ENCODE measurements at regions not wholly inside any gene's neighbourhood (a gene's known extent, or its start where the extent isn't known, plus 50 kb on each side); places are given as distances from the start of the nearest gene placed in this dataset.

- Histone ChIP-seq H3K27me3 (replicated peaks; ENCODE audit: insufficient read depth, low read length) (no peaks in the 10 kb centered on the region), H3K9me2 (replicated peaks; ENCODE audit: insufficient read depth, low read length) (no peaks in the 10 kb centered on the region), H3K4me1 (ENCODE audit: low read length) (no peaks in the 10 kb centered on the region), H3K79me2 (ENCODE audit: low read length) (no peaks in the 10 kb centered on the region), H3K4me2 (ENCODE audit: low read depth, low read length) (no peak overlapping the region), H4K20me1 (ENCODE audit: insufficient read depth, low read length) (no peaks in the 10 kb centered on the region), H2AFZ (ENCODE audit: low read length) (no peak overlapping the region), H3K4me3 (ENCODE audit: low read length) (no peak overlapping the region), H3F3A (ENCODE audit: insufficient read depth, low read length) (no peaks in the 10 kb centered on the region), H3K9ac (ENCODE audit: low read length) (no peak overlapping the region), H3K36me3 (replicated peaks; ENCODE audit: insufficient read depth, low read length) (no peaks in the 10 kb centered on the region), H3K27ac (ENCODE audit: low read length) (no peak overlapping the region), H3K9me3 (replicated peaks; ENCODE audit: insufficient read depth, low read length) (no peaks in the 10 kb centered on the region)
- DNase-seq = no peak
- TF ChIP-seq EZH2phosphoT487 (IDR thresholded peaks at IDR 0.05; ENCODE audit: low read length) (no peak), EZH2 (optimal IDR thresholded peaks at IDR 0.05; ENCODE audit: low read depth, low read length) (no peak), CTCF (IDR thresholded peaks at IDR 0.05; ENCODE audit: low read length) (no peak)
Measured at GRCh38 chr7:54343511-54343910, 198.7 kb upstream of the VSTM2A start.

- Histone ChIP-seq H3K36me3 (replicated peaks; ENCODE audit: insufficient read depth, low read length) (no peaks in the 10 kb centered on the region), H3K27ac (ENCODE audit: low read length) (no peak overlapping the region), H3K27me3 (replicated peaks; ENCODE audit: insufficient read depth, low read length) (no peaks in the 10 kb centered on the region), H3K4me3 (ENCODE audit: low read length) (no peak overlapping the region), H3K4me2 (ENCODE audit: low read depth, low read length) (no peak overlapping the region), H3K79me2 (ENCODE audit: low read length) (no peaks in the 10 kb centered on the region), H3K9ac (ENCODE audit: low read length) (no peak overlapping the region), H3F3A (ENCODE audit: insufficient read depth, low read length) (no peaks in the 10 kb centered on the region), H3K4me1 (ENCODE audit: low read length) (no peaks in the 10 kb centered on the region), H3K9me2 (replicated peaks; ENCODE audit: insufficient read depth, low read length) (no peaks in the 10 kb centered on the region), H4K20me1 (ENCODE audit: insufficient read depth, low read length) (no peaks in the 10 kb centered on the region), H3K9me3 (replicated peaks; ENCODE audit: insufficient read depth, low read length) (no peaks in the 10 kb centered on the region), H2AFZ (ENCODE audit: low read length) (no peak overlapping the region)
- no peak for TF ChIP-seq EZH2phosphoT487 (IDR thresholded peaks at IDR 0.05; ENCODE audit: low read length)
- no peak for DNase-seq
Measured at GRCh38 chr7:54345746-54346145, 196.4 kb upstream of the VSTM2A start.

GRCh38 chr7:54349229-54349628 is 192.9 kb upstream of the VSTM2A start:
- no peak for DNase-seq
- H3K9me2 ChIP-seq (replicated peaks; ENCODE audit: insufficient read depth, low read length) = no peaks in the 10 kb centered on the region
- H3K4me1 ChIP-seq (ENCODE audit: low read length) = no peaks in the 10 kb centered on the region
- no peaks in the 10 kb centered on the region for H3K9me3 ChIP-seq (replicated peaks; ENCODE audit: insufficient read depth, low read length)
- H3K4me3 ChIP-seq (ENCODE audit: low read length) = no peak overlapping the region
- no peak overlapping the region for H3K4me2 ChIP-seq (ENCODE audit: low read depth, low read length)
- H2AFZ ChIP-seq (ENCODE audit: low read length) = no peak overlapping the region
- H3K9ac ChIP-seq (ENCODE audit: low read length) = no peak overlapping the region
- H4K20me1 ChIP-seq (ENCODE audit: insufficient read depth, low read length) = no peaks in the 10 kb centered on the region
- no peaks in the 10 kb centered on the region for H3F3A ChIP-seq (ENCODE audit: insufficient read depth, low read length)
- H3K27ac ChIP-seq (ENCODE audit: low read length) = no peak overlapping the region
- no peaks in the 10 kb centered on the region for H3K36me3 ChIP-seq (replicated peaks; ENCODE audit: insufficient read depth, low read length)
- H3K79me2 ChIP-seq (ENCODE audit: low read length) = no peaks in the 10 kb centered on the region
- no peak for TF ChIP-seq EZH2 (optimal IDR thresholded peaks at IDR 0.05; ENCODE audit: low read depth, low read length)
- no peak for TF ChIP-seq CTCF (IDR thresholded peaks at IDR 0.05; ENCODE audit: low read length)
- no peak for TF ChIP-seq EZH2phosphoT487 (IDR thresholded peaks at IDR 0.05; ENCODE audit: low read length)
- no peaks in the 10 kb centered on the region for H3K27me3 ChIP-seq (replicated peaks; ENCODE audit: insufficient read depth, low read length)

GRCh38 chr7:54354436-54354835 is 187.7 kb upstream of the VSTM2A start:
- H3F3A ChIP-seq (ENCODE audit: insufficient read depth, low read length) = no peaks in the 10 kb centered on the region
- H3K27ac ChIP-seq (ENCODE audit: low read length) = no peak overlapping the region
- H2AFZ ChIP-seq (ENCODE audit: low read length) = no peak overlapping the region
- no peak for DNase-seq
- no peaks in the 10 kb centered on the region for H3K9me2 ChIP-seq (replicated peaks; ENCODE audit: insufficient read depth, low read length)
- H4K20me1 ChIP-seq (ENCODE audit: insufficient read depth, low read length) = no peaks in the 10 kb centered on the region
- H3K9ac ChIP-seq (ENCODE audit: low read length) = no peak overlapping the region
- TF ChIP-seq EZH2phosphoT487 (IDR thresholded peaks at IDR 0.05; ENCODE audit: low read length) = no peak
- TF ChIP-seq CTCF (IDR thresholded peaks at IDR 0.05; ENCODE audit: low read length) = no peak
- TF ChIP-seq EZH2 (optimal IDR thresholded peaks at IDR 0.05; ENCODE audit: low read depth, low read length) = no peak
- H3K27me3 ChIP-seq (replicated peaks; ENCODE audit: insufficient read depth, low read length) = no peaks in the 10 kb centered on the region
- H3K4me2 ChIP-seq (ENCODE audit: low read depth, low read length) = no peak overlapping the region
- no peaks in the 10 kb centered on the region for H3K36me3 ChIP-seq (replicated peaks; ENCODE audit: insufficient read depth, low read length)
- no peaks in the 10 kb centered on the region for H3K79me2 ChIP-seq (ENCODE audit: low read length)
- H3K9me3 ChIP-seq (replicated peaks; ENCODE audit: insufficient read depth, low read length) = no peaks in the 10 kb centered on the region
- no peaks in the 10 kb centered on the region for H3K4me1 ChIP-seq (ENCODE audit: low read length)
- no peak overlapping the region for H3K4me3 ChIP-seq (ENCODE audit: low read length)

Data from MM.1S (cell line).